ENCODE measurements at regions not wholly inside any gene's neighbourhood (a gene's known extent, or its start where the extent isn't known, plus 50 kb on each side); places are given as distances from the start of the nearest gene placed in this dataset.

DNA sequence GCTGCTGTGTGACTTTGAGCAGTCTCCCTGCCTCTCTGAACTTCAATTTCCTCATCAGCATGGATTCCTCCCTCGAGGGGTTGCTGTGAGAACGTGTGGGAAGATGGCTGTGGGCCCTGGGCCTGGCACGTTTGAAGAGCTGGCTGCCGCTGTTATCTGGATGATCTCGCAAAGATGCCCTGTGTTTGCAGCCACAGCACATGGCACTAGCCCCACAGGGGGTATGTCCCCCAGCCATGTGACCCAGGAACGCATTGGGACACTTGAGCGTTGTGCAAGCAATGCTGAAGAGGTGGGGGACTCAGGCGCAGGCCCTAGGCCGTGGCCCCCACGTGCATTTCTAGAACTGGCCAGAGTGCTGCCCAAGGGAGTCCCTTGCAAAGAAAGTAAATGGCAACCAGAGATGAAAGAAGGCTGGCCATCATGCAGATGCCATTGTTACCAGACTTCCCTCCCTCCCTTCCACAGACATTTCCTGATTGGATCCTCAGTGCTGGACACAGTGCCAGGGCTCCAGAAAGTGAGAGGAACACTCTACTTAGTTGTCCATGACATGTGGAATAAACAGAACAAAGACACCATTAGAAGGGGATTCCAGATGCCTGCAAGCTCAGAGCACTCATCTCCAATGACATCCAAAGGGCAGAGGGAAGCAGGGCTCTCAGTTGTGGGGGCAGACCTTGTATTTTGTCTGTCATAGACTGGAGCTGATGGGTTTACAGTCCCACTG lies 65.1 kb upstream of the NEURL1B start:
- H3K9me3 ChIP-seq (ENCODE audit: control insufficient read depth, low read length) = no peaks in the 10 kb centered on the region
- H3K27ac ChIP-seq (ENCODE audit: low read depth, low read length, severe bottlenecking) = no peak overlapping the region
- no peak overlapping the region for H3K4me3 ChIP-seq (ENCODE audit: extremely low read depth, insufficient read depth, low read length, poor library complexity, severe bottlenecking)
- no peaks in the 10 kb centered on the region for H3K36me3 ChIP-seq (ENCODE audit: control insufficient read depth, insufficient read depth, low read length)
- H3K4me1 ChIP-seq (ENCODE audit: control insufficient read depth, insufficient read depth, low read length, poor library complexity, severe bottlenecking) = peaks cover 2% of the 10 kb centered on the region
- 92 to 97% methylated on average over 9 to 10 of the region's 10 CpGs for WGBS, 2 experiments (ENCODE audit: insufficient coverage in 2 of 2)

DNA sequence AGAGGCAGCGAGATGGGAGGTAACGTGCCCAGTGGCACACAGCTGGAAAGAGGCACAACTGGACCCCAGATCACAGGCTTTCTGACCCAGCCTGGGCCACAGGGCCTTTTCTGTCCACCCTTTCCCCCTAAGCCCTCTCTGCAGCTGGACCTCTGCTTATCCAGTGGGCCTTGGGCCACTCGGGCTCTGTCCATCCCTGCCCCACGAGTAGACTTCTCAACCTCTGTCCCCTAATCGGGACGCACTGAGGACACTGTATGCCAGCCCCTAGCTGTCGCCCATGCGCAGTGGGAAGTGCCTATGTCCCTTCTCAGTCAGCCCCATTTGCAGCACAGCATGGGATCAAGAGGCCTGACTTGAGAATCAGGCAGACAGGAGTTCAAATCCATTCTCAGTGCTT lies 65.6 kb upstream of the NEURL1B start:
- 80 to 86% methylated on average over 7 to 8 of the region's 8 CpGs for WGBS, 2 experiments (ENCODE audit: insufficient coverage in 2 of 2)
- no peak overlapping the region for H3K27ac ChIP-seq (ENCODE audit: low read depth, low read length, severe bottlenecking)
- no peaks in the 10 kb centered on the region for H3K9me3 ChIP-seq (ENCODE audit: control insufficient read depth, low read length)
- H3K4me3 ChIP-seq (ENCODE audit: extremely low read depth, insufficient read depth, low read length, poor library complexity, severe bottlenecking) = no peak overlapping the region
- H3K4me1 ChIP-seq (ENCODE audit: control insufficient read depth, insufficient read depth, low read length, poor library complexity, severe bottlenecking) = peaks cover 2% of the 10 kb centered on the region
- no peaks in the 10 kb centered on the region for H3K36me3 ChIP-seq (ENCODE audit: control insufficient read depth, insufficient read depth, low read length)

DNA sequence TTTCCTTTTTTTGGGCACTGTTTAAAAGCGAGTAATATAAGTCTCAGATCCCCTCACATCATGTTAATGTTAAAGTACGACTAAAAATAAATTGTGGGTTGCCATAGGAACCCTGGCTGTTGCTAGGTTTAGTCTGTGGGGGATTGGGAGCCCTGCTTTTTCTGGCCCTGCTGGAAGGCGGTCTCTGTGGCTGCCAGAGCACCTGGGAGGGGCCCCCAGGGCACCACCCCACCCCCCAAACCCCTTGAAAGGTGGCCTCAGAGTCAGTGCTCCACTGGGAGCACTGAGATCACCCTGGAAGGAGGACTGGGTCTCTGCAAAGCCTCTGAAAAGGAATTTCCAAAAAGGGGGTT lies 66.2 kb upstream of the NEURL1B start:
- no peaks in the 10 kb centered on the region for H3K9me3 ChIP-seq (ENCODE audit: control insufficient read depth, low read length)
- H3K4me1 ChIP-seq (ENCODE audit: control insufficient read depth, insufficient read depth, low read length, poor library complexity, severe bottlenecking) = peaks cover 7% of the 10 kb centered on the region
- 100% methylated on average over 1 of the region's 3 CpGs; no CpG with 5 or more reads in 1 of the 2 experiments for WGBS, 2 experiments (ENCODE audit: insufficient coverage in 2 of 2)
- no peak overlapping the region for H3K27ac ChIP-seq (ENCODE audit: low read depth, low read length, severe bottlenecking)
- H3K4me3 ChIP-seq (ENCODE audit: extremely low read depth, insufficient read depth, low read length, poor library complexity, severe bottlenecking) = no peak overlapping the region
- no peaks in the 10 kb centered on the region for H3K36me3 ChIP-seq (ENCODE audit: control insufficient read depth, insufficient read depth, low read length)

DNA sequence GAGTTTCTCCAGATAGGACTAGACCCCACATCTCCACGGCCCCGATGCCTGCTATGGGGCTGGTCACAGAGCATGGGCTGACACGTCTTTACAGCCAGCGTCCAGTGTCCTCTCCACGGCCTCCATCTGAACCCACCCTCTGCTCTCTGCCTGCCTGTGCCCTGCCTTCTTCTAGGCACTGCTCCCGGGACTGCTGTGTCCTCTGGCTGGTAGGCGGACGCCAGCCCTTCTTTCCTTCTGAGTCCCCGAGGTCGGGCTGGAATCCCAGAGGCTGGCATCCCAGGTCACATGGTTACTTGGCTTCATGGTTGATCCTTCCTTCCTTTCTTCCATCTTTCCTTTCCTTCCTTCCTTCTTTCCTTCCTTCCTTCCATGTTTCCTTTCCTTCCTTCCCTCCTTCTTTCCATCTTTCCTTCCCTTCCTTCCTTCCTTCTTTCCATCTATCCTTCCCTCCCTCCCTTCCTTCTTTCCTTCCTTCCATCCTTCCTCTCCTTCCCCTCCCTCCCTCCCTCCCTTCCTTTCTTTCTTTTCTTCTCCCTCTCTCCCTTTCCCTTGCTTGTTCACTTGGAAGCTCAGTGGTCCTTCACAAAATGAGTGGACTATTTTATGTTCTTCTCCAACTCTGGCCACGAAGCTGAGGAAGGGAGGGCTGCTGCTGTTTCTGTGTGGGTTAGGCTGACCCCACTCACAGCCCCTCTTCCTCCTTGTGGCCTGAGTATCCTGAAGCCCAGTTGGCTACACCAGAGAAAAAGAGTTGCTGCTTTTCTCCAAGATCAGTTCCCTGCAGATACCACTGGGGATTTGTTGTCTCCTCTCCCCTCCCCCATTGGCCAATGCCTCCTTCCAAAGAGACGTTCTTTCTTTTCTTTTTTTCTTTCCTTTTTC lies 66.8 kb upstream of the NEURL1B start:
- no peaks in the 10 kb centered on the region for H3K36me3 ChIP-seq (ENCODE audit: control insufficient read depth, insufficient read depth, low read length)
- H3K4me1 ChIP-seq (ENCODE audit: control insufficient read depth, insufficient read depth, low read length, poor library complexity, severe bottlenecking) = peaks cover 8% of the 10 kb centered on the region
- H3K27ac ChIP-seq (ENCODE audit: low read depth, low read length, severe bottlenecking) = no peak overlapping the region
- no peak overlapping the region for H3K4me3 ChIP-seq (ENCODE audit: extremely low read depth, insufficient read depth, low read length, poor library complexity, severe bottlenecking)
- no peaks in the 10 kb centered on the region for H3K9me3 ChIP-seq (ENCODE audit: control insufficient read depth, low read length)
- 91 to 96% methylated on average over 11 of the region's 12 CpGs for WGBS, 2 experiments (ENCODE audit: insufficient coverage in 2 of 2)

DNA sequence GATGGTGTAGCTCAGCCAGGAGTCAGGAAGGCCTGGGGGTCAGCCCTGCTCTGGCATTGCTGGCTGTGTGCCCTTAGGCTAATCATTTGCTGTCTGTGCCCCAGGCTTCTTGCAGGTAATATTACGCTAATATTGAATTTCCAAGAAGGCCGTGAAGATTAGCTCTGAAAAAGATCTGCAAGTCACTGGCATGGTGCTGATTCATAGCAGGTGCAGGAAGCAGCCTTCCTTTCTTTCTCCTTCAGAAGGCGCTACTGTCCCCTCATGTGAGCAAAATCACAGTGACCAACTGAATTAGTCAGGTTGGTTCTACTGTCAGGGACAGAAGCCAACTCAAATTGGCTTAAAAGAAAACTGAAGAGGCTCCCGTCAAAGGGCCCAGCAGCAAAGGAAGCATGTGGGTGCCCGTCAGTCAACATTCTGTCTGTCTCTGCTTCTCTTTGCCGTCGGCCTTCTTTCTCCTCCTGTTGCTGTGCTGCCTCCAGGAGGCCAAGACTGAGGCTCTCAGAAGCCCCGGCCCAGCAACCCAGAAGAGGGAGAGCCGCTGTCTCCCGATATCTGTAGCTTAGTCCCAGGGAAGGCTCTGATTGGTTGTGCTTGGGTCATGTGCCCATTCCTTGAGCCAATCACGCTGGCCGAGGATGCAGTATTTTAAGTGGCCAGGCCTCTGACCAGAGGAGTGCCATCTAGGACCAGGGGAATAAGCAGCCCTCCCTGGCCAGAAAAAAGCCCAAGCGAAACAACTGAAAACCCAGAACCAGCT lies 67.8 kb upstream of the NEURL1B start:
- H3K4me1 ChIP-seq (ENCODE audit: control insufficient read depth, insufficient read depth, low read length, poor library complexity, severe bottlenecking) = peaks cover 8% of the 10 kb centered on the region
- WGBS, 2 experiments (ENCODE audit: insufficient coverage in 2 of 2) = 95 to 98% methylated on average over 12 to 13 of the region's 13 CpGs
- no peaks in the 10 kb centered on the region for H3K36me3 ChIP-seq (ENCODE audit: control insufficient read depth, insufficient read depth, low read length)
- no peaks in the 10 kb centered on the region for H3K9me3 ChIP-seq (ENCODE audit: control insufficient read depth, low read length)
- no peak overlapping the region for H3K4me3 ChIP-seq (ENCODE audit: extremely low read depth, insufficient read depth, low read length, poor library complexity, severe bottlenecking)
- H3K27ac ChIP-seq (ENCODE audit: low read depth, low read length, severe bottlenecking) = no peak overlapping the region

DNA sequence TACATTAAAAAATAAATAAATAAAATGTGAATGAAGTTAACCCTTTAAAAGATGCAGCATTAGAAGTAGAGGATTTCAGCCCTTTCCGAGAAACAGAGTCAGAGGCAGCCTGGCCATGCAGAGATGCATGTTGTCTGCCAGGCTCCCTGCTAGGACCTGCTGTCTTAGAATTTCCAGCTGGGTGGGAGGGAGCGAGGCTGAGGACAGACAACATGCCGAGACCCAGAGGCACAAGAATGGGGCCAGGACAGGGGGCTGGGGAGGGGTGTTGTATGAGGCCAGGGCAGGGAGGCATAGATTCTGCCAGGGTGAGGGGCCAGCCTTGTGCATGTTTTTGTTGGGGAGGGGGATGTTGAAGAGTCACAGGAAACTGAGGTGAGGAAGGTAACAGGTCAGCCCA lies 68.6 kb upstream of the NEURL1B start:
- Histone ChIP-seq H3K9me3 (ENCODE audit: control insufficient read depth, low read length) (no peaks in the 10 kb centered on the region), H3K36me3 (ENCODE audit: control insufficient read depth, insufficient read depth, low read length) (no peaks in the 10 kb centered on the region), H3K27ac (ENCODE audit: low read depth, low read length, severe bottlenecking) (no peak overlapping the region), H3K4me1 (ENCODE audit: control insufficient read depth, insufficient read depth, low read length, poor library complexity, severe bottlenecking) (peaks cover 8% of the 10 kb centered on the region), H3K4me3 (ENCODE audit: extremely low read depth, insufficient read depth, low read length, poor library complexity, severe bottlenecking) (no peak overlapping the region)
- 82 to 86% methylated on average over 3 of the region's 3 CpGs for WGBS, 2 experiments (ENCODE audit: insufficient coverage in 2 of 2)

DNA sequence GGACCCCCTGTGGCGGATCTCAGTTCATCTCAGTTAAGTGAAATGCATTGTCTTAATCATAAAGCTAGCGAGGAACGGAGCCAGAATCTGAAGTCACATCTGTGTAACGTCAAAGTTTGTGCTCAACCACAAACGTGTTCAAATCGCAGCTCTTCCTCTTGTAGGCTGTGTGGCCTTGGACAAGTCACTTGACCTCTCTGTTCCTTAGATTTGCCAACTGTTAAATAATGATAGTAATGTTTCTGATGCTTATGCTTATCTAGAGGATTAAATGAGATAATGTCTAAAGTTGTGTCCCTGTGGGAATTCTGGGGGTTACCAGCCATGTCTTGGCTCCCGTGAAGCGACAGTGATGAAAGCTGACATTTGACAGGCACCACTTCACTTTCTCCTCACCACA lies 69.2 kb upstream of the NEURL1B start:
- no peaks in the 10 kb centered on the region for H3K9me3 ChIP-seq (ENCODE audit: control insufficient read depth, low read length)
- H3K4me1 ChIP-seq (ENCODE audit: control insufficient read depth, insufficient read depth, low read length, poor library complexity, severe bottlenecking) = peaks cover 8% of the 10 kb centered on the region
- no peak overlapping the region for H3K27ac ChIP-seq (ENCODE audit: low read depth, low read length, severe bottlenecking)
- no peaks in the 10 kb centered on the region for H3K36me3 ChIP-seq (ENCODE audit: control insufficient read depth, insufficient read depth, low read length)
- 91 to 95% methylated on average over 6 of the region's 8 CpGs for WGBS, 2 experiments (ENCODE audit: insufficient coverage in 2 of 2)
- H3K4me3 ChIP-seq (ENCODE audit: extremely low read depth, insufficient read depth, low read length, poor library complexity, severe bottlenecking) = no peak overlapping the region

DNA sequence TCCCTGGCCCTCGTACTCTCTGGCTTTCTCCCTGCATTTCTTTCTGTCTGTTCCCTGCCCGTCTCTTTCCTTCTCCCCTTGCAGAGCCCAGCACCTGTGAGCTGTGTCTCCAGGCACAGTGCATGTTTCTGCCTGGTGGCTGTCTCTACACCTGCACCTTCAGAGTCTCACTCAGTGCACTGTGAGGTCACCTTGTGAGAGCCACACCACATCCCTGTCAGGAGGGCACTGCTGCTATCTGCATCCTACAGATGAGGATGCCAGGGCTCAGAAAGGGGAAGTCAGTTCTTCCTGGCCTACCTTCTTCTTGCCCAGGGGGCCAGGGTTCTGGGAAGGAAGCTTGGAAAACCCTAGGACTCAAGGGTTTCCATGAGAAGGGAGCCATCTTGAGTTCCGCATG lies 69.7 kb upstream of the NEURL1B start:
- Histone ChIP-seq H3K9me3 (ENCODE audit: control insufficient read depth, low read length) (no peaks in the 10 kb centered on the region), H3K4me3 (ENCODE audit: extremely low read depth, insufficient read depth, low read length, poor library complexity, severe bottlenecking) (no peak overlapping the region), H3K36me3 (ENCODE audit: control insufficient read depth, insufficient read depth, low read length) (no peaks in the 10 kb centered on the region), H3K4me1 (ENCODE audit: control insufficient read depth, insufficient read depth, low read length, poor library complexity, severe bottlenecking) (peaks cover 8% of the 10 kb centered on the region), H3K27ac (ENCODE audit: low read depth, low read length, severe bottlenecking) (no peak overlapping the region)
- 90 to 91% methylated on average over 3 of the region's 3 CpGs for WGBS, 2 experiments (ENCODE audit: insufficient coverage in 2 of 2)

DNA sequence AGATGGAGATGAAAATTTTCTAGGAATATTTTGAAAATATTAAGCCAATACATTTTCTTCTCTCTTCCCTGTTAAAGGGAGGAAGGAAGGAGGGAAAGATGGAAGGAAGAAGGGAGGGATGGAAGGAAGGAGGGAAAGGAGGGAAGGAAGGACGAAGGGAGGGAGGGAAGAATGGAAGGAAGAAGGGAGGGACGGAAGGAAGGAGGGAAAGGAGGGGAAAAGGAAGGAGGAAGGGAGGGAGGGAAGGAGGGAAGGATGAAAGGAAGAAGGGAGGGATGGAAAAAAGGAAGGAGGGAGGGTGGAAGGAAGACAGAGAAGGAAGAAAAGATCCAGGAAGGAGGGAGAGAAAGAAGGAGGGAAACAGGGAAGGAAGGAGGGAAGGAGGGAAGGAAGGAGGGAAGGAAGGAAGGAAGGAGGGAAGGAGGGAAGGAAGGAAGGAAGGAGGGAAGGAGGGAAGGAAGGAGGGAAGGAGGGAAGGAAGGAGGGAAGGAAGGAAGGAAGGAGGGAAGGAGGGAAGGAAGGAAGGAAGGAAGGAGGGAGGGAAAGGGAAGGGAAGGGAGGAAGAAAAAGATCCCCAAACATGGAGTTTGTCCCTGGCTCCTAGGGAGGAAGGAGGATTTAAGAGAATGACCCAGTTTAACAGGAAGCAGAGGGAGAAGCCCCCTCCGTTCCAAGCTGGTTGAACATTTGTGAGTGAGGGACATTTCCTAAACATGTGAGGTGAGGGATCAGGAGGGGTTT lies 70.3 kb upstream of the NEURL1B start:
- WGBS, 2 experiments (ENCODE audit: insufficient coverage in 2 of 2) = 90 to 93% methylated on average over 2 to 3 of the region's 3 CpGs
- Histone ChIP-seq H3K4me1 (ENCODE audit: control insufficient read depth, insufficient read depth, low read length, poor library complexity, severe bottlenecking) (peaks cover 8% of the 10 kb centered on the region), H3K4me3 (ENCODE audit: extremely low read depth, insufficient read depth, low read length, poor library complexity, severe bottlenecking) (no peak overlapping the region), H3K27ac (ENCODE audit: low read depth, low read length, severe bottlenecking) (no peak overlapping the region), H3K9me3 (ENCODE audit: control insufficient read depth, low read length) (no peaks in the 10 kb centered on the region), H3K36me3 (ENCODE audit: control insufficient read depth, insufficient read depth, low read length) (no peaks in the 10 kb centered on the region)

DNA sequence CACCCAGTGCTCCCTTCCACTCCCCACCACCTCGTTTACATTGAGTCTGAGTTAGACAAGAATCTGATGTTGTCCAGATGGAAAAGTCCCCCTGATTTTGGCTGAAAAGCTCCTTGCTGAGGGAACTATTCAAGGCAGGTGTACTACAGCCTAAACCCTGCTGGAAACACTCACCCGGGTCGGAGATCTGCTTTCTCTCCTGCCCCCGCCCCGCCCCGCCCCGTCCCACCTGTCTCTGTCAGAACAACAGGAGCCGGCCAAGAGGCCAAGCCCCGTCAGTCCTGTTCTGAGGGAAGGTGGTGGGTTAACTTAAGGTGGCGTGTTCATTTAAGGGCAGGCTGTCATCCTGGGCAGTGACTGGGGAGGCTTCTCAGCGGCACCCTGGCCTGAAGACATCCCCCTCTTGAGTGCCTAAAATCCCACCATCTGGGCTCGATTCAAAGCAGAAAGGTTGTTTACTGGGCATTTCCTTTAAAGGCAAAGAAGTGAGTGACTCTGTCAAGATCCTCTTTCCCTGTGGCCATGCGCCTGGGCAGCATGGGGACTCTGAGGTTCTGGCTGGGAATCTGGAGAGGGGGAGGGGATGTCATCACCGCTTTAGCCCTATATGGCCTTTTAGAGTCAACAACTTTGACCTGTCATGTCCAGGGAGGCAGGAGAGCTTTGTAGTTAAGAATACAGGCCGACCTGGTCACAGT lies 71.1 kb upstream of the NEURL1B start:
- Histone ChIP-seq H3K36me3 (ENCODE audit: control insufficient read depth, insufficient read depth, low read length) (no peaks in the 10 kb centered on the region), H3K4me1 (ENCODE audit: control insufficient read depth, insufficient read depth, low read length, poor library complexity, severe bottlenecking) (peaks cover 8% of the 10 kb centered on the region), H3K4me3 (ENCODE audit: extremely low read depth, insufficient read depth, low read length, poor library complexity, severe bottlenecking) (no peak overlapping the region), H3K9me3 (ENCODE audit: control insufficient read depth, low read length) (no peaks in the 10 kb centered on the region), H3K27ac (ENCODE audit: low read depth, low read length, severe bottlenecking) (no peak overlapping the region)
- WGBS, 2 experiments (ENCODE audit: insufficient coverage in 2 of 2) = 49 to 73% methylated on average over 2 to 8 of the region's 15 CpGs

Measured in mesodermal cell (in vitro differentiated cells).